ENCODE measurements at regions not wholly inside any gene's neighbourhood (a gene's known extent, or its start where the extent isn't known, plus 50 kb on each side); places are given as distances from the start of the nearest gene placed in this dataset.

DNA sequence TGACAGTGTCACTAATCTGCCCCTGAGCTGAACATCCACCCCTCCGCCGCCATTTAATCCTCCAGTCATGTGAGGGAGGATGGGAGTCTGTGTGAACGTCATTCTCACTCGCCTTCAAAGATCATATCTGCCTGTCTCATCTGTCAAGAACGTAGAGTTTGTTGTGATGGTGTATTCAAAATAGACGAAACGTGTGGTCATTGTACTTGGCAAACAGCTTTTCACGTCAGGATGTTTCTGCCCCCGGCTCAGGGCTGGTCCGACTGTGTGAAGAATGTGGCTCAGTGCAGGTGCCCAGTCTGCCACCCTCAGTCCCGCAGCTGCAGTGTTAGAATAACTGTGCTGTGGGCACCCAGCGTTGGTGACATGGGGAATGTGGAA lies 148.0 kb downstream of the KCNJ12 start (continued):
- TF ChIP-seq, protein P1, sequence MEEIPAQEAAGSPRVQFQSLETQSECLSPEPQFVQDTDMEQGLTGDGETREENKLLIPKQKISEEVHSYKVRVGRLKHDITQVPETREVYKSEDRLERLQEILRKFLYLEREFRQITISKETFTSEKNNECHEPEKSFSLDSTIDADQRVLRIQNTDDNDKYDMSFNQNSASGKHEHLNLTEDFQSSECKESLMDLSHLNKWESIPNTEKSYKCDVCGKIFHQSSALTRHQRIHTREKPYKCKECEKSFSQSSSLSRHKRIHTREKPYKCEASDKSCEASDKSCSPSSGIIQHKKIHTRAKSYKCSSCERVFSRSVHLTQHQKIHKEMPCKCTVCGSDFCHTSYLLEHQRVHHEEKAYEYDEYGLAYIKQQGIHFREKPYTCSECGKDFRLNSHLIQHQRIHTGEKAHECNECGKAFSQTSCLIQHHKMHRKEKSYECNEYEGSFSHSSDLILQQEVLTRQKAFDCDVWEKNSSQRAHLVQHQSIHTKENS (CRISPR knock-in tag; IDR thresholded peaks at IDR 0.05): no peak
- TF ChIP-seq BRD9 (IDR thresholded peaks at IDR 0.05; ENCODE audit: low read depth, partially characterized antibody) (peak; percentile 41), EP300 (IDR thresholded peaks at IDR 0.05; ENCODE audit: low read length) (0 out of 2 replicates have a peak, but pooled peaks have one; percentile 17), NR4A1 (CRISPR knock-in tag; IDR thresholded peaks at IDR 0.05) (no peak), NR4A1 (tag; IDR thresholded peaks at IDR 0.05) (no peak), MTA3 (IDR thresholded peaks at IDR 0.05; ENCODE audit: borderline replicate concordance) (no peak), SREBF1 (IDR thresholded peaks at IDR 0.05; ENCODE audit: borderline replicate concordance, low read depth, low read length) (no peak), ZNF766 (CRISPR knock-in tag; conservative IDR thresholded peaks at IDR 0.05) (no peak)
- TF ChIP-seq, protein P2, sequence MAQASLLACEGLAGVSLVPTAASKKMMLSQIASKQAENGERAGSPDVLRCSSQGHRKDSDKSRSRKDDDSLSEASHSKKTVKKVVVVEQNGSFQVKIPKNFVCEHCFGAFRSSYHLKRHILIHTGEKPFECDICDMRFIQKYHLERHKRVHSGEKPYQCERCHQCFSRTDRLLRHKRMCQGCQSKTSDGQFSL (CRISPR knock-in tag; IDR thresholded peaks at IDR 0.05): no peak
- TF ChIP-seq, protein P2 (tag; IDR thresholded peaks at IDR 0.05): no peak
